ENCODE measurements at regions not wholly inside any gene's neighbourhood (a gene's known extent, or its start where the extent isn't known, plus 50 kb on each side); places are given as distances from the start of the nearest gene placed in this dataset.

- Histone ChIP-seq H3K4me1 (peaks cover 0 to 25% (median 23%) of the 10 kb centered on the region in 4 donors), H3K4me3 (no peak overlapping the region), H3K27me3 (no peaks in the 10 kb centered on the region), H3K36me3 (no peaks in the 10 kb centered on the region), H3K9me3 (no peaks in the 10 kb centered on the region), H3K27ac (peak overlapping the region in 1 of 4 donors; percentile 19)
- DNase-seq: no peak
- intact Hi-C loops (cut with DNase I): no loop called here
- TF ChIP-seq POLR2A (IDR thresholded peaks at IDR 0.05): no peak
- no peak for TF ChIP-seq POLR2AphosphoS5 (IDR thresholded peaks at IDR 0.05)
- TF ChIP-seq CTCF (IDR thresholded peaks at IDR 0.05): no peak
- no peak for TF ChIP-seq EP300 (IDR thresholded peaks at IDR 0.05)
- WGBS, 2 donors: 72 to 84% methylated on average over 10 of the region's 10 CpGs
Observed at GRCh38 chr3:194251007-194251406, 100.1 kb downstream of the CPN2 start.

- Histone ChIP-seq H3K36me3 (no peaks in the 10 kb centered on the region), H3K27me3 (no peaks in the 10 kb centered on the region), H3K4me3 (no peak overlapping the region), H3K9me3 (no peaks in the 10 kb centered on the region), H3K4me1 (peaks cover 0 to 25% (median 23%) of the 10 kb centered on the region in 4 donors), H3K27ac (no peak overlapping the region)
- DNase-seq: no peak
- TF ChIP-seq POLR2AphosphoS5 (IDR thresholded peaks at IDR 0.05): no peak
- 82 to 87% methylated on average over 6 of the region's 6 CpGs for WGBS, 2 donors
- intact Hi-C loops (cut with DNase I): no loop called here
Observed at GRCh38 chr3:194251461-194251860, 99.7 kb downstream of the CPN2 start.

GRCh38 chr3:194251891-194252560 is 99.1 kb downstream of the CPN2 start:
- no peaks in the 10 kb centered on the region for H3K9me3 ChIP-seq
- H3K27me3 ChIP-seq: no peaks in the 10 kb centered on the region
- no peak overlapping the region for H3K4me3 ChIP-seq
- H3K4me1 ChIP-seq: peaks cover 0 to 25% (median 23%) of the 10 kb centered on the region in 4 donors
- intact Hi-C loops (cut with DNase I): no loop called here
- TF ChIP-seq CTCF (IDR thresholded peaks at IDR 0.05) (no peak), POLR2AphosphoS5 (IDR thresholded peaks at IDR 0.05) (no peak)
- H3K27ac ChIP-seq: no peak overlapping the region
- 94 to 97% methylated on average over 18 of the region's 18 CpGs for WGBS, 2 donors
- H3K36me3 ChIP-seq: no peaks in the 10 kb centered on the region
- no peak for DNase-seq

- intact Hi-C loops (cut with DNase I): no loop called here
- peaks cover 0 to 25% (median 23%) of the 10 kb centered on the region in 4 donors for H3K4me1 ChIP-seq
- no peak overlapping the region for H3K27ac ChIP-seq
- no peak for DNase-seq
- WGBS, 2 donors: 73 to 83% methylated on average over 4 of the region's 4 CpGs
- no peak overlapping the region for H3K4me3 ChIP-seq
- no peaks in the 10 kb centered on the region for H3K27me3 ChIP-seq
- H3K36me3 ChIP-seq: no peaks in the 10 kb centered on the region
- H3K9me3 ChIP-seq: no peaks in the 10 kb centered on the region
- TF ChIP-seq CTCF (IDR thresholded peaks at IDR 0.05) (no peak), POLR2AphosphoS5 (IDR thresholded peaks at IDR 0.05) (no peak), EP300 (IDR thresholded peaks at IDR 0.05) (no peak), POLR2A (IDR thresholded peaks at IDR 0.05) (no peak)
Observed at GRCh38 chr3:194253270-194253669, 97.9 kb downstream of the CPN2 start.

- DNase-seq: no peak
- no peaks in the 10 kb centered on the region for H3K27me3 ChIP-seq
- H3K9me3 ChIP-seq: no peaks in the 10 kb centered on the region
- intact Hi-C loops (cut with DNase I): no loop called here
- 90 to 92% methylated on average over 7 of the region's 7 CpGs for WGBS, 2 donors
- peaks cover 0 to 24% (median 21%) of the 10 kb centered on the region in 4 donors for H3K4me1 ChIP-seq
- no peak overlapping the region for H3K27ac ChIP-seq
- no peaks in the 10 kb centered on the region for H3K36me3 ChIP-seq
- no peak for TF ChIP-seq POLR2A (IDR thresholded peaks at IDR 0.05)
- no peak for TF ChIP-seq EP300 (IDR thresholded peaks at IDR 0.05)
- TF ChIP-seq POLR2AphosphoS5 (IDR thresholded peaks at IDR 0.05): no peak
- no peak for TF ChIP-seq CTCF (IDR thresholded peaks at IDR 0.05)
- no peak overlapping the region for H3K4me3 ChIP-seq
Observed at GRCh38 chr3:194254040-194254439, 97.1 kb downstream of the CPN2 start.

All from sigmoid colon (tissue), 6 donors.